ENCODE measurements at regions not wholly inside any gene's neighbourhood (a gene's known extent, or its start where the extent isn't known, plus 50 kb on each side); places are given as distances from the start of the nearest gene placed in this dataset.
A peak's percentile ranks its signal among the peaks of the same experiment; 100 is the strongest.
"Not testable (repeated sequence)": the region's sequence is repeated elsewhere in the genome, so short reads cannot be mapped to it uniquely, and the experiment has no call there.

- Histone ChIP-seq H2BK5ac (ENCODE audit: low read depth, low read length, poor library complexity) (no peak overlapping the region), H3K27ac (ENCODE audit: low read depth, low read length) (no peak overlapping the region), H3K4ac (ENCODE audit: low read depth, low read length) (no peak overlapping the region), H2AK5ac (ENCODE audit: low read length) (no peak overlapping the region), H3K79me1 (ENCODE audit: low read length) (no peaks in the 10 kb centered on the region), H3K18ac (ENCODE audit: low read length) (no peak overlapping the region), H3K36me3 (ENCODE audit: control insufficient read depth in 1 of 2, insufficient read depth in 2 of 2, low read length in 2 of 2) (no peaks in the 10 kb centered on the region), H3K9me3 (ENCODE audit: insufficient read depth, low read depth, low read length) (no peaks in the 10 kb centered on the region), H4K8ac (ENCODE audit: low read depth, low read length) (no peak overlapping the region), H2BK12ac (ENCODE audit: low read length) (no peak overlapping the region), H3K79me2 (ENCODE audit: control insufficient read depth, insufficient read depth, low read length, poor library complexity) (no peaks in the 10 kb centered on the region), H2AFZ (ENCODE audit: insufficient read depth, low read length, poor library complexity) (no peak overlapping the region), H3K9ac (ENCODE audit: low read length) (no peak overlapping the region), H2BK120ac (ENCODE audit: insufficient read depth, low read length, poor library complexity) (no peak overlapping the region), H3K27me3 (ENCODE audit: insufficient read depth, low read length) (no peaks in the 10 kb centered on the region), H3K4me3 (ENCODE audit: low read depth, low read length) (no peak overlapping the region), H3K23ac (ENCODE audit: low read length) (no peak overlapping the region), H3K4me1 (ENCODE audit: control insufficient read depth in 1 of 2, insufficient read depth in 2 of 2, low read length in 2 of 2) (no peaks in the 10 kb centered on the region), H3K14ac (ENCODE audit: low read length) (no peak overlapping the region), H4K91ac (ENCODE audit: low read depth, low read length) (no peak overlapping the region), H4K12ac (ENCODE audit: low read depth, low read length) (no peak overlapping the region), H3K4me2 (ENCODE audit: low read length) (no peak overlapping the region)
- no CpG with 5 or more reads among the region's 2 CpGs for WGBS (ENCODE audit: extremely low coverage, insufficient coverage, insufficient read length)
- no peak for DNase-seq
Measured at GRCh38 chrX:129347291-129347690, 176.0 kb downstream of the SMARCA1 start.

GRCh38 chrX:129346574-129346973 lies 176.7 kb downstream of the SMARCA1 start:
- Histone ChIP-seq H2AFZ (ENCODE audit: insufficient read depth, low read length, poor library complexity) (no peak overlapping the region), H2BK120ac (ENCODE audit: insufficient read depth, low read length, poor library complexity) (no peak overlapping the region), H4K8ac (ENCODE audit: low read depth, low read length) (no peak overlapping the region), H3K27me3 (ENCODE audit: insufficient read depth, low read length) (no peaks in the 10 kb centered on the region), H3K4me2 (ENCODE audit: low read length) (no peak overlapping the region), H3K36me3 (ENCODE audit: control insufficient read depth in 1 of 2, insufficient read depth in 2 of 2, low read length in 2 of 2) (no peaks in the 10 kb centered on the region), H3K27ac (ENCODE audit: low read depth, low read length) (no peak overlapping the region), H4K91ac (ENCODE audit: low read depth, low read length) (no peak overlapping the region), H4K12ac (ENCODE audit: low read depth, low read length) (no peak overlapping the region), H3K23ac (ENCODE audit: low read length) (no peak overlapping the region), H2AK5ac (ENCODE audit: low read length) (no peak overlapping the region), H3K79me1 (ENCODE audit: low read length) (no peaks in the 10 kb centered on the region), H3K9ac (ENCODE audit: low read length) (no peak overlapping the region), H3K18ac (ENCODE audit: low read length) (no peak overlapping the region), H3K14ac (ENCODE audit: low read length) (no peak overlapping the region), H3K4ac (ENCODE audit: low read depth, low read length) (no peak overlapping the region), H3K4me3 (ENCODE audit: low read depth, low read length) (no peak overlapping the region), H3K79me2 (ENCODE audit: control insufficient read depth, insufficient read depth, low read length, poor library complexity) (no peaks in the 10 kb centered on the region), H3K4me1 (ENCODE audit: control insufficient read depth in 1 of 2, insufficient read depth in 2 of 2, low read length in 2 of 2) (no peaks in the 10 kb centered on the region), H3K9me3 (ENCODE audit: insufficient read depth, low read depth, low read length) (no peaks in the 10 kb centered on the region), H2BK12ac (ENCODE audit: low read length) (no peak overlapping the region), H2BK5ac (ENCODE audit: low read depth, low read length, poor library complexity) (no peak overlapping the region)
- DNase-seq, result no peak
- no CpG with 5 or more reads among the region's 3 CpGs for WGBS (ENCODE audit: extremely low coverage, insufficient coverage, insufficient read length)

GRCh38 chrX:129337264-129337663 lies 186.0 kb downstream of the SMARCA1 start:
- H3K79me2 ChIP-seq (ENCODE audit: control insufficient read depth, insufficient read depth, low read length, poor library complexity); H3K18ac ChIP-seq (ENCODE audit: low read length); H3K23ac ChIP-seq (ENCODE audit: low read length); H3K36me3 ChIP-seq (ENCODE audit: control insufficient read depth in 1 of 2, insufficient read depth in 2 of 2, low read length in 2 of 2); H2AFZ ChIP-seq (ENCODE audit: insufficient read depth, low read length, poor library complexity); H3K4me1 ChIP-seq (ENCODE audit: control insufficient read depth in 1 of 2, insufficient read depth in 2 of 2, low read length in 2 of 2); H3K4ac ChIP-seq (ENCODE audit: low read depth, low read length); H3K9ac ChIP-seq (ENCODE audit: low read length); H3K79me1 ChIP-seq (ENCODE audit: low read length); H2BK5ac ChIP-seq (ENCODE audit: low read depth, low read length, poor library complexity); H2AK5ac ChIP-seq (ENCODE audit: low read length); H3K27me3 ChIP-seq (ENCODE audit: insufficient read depth, low read length); DNase-seq; H2BK120ac ChIP-seq (ENCODE audit: insufficient read depth, low read length, poor library complexity); H4K8ac ChIP-seq (ENCODE audit: low read depth, low read length); H4K91ac ChIP-seq (ENCODE audit: low read depth, low read length); H4K12ac ChIP-seq (ENCODE audit: low read depth, low read length); H3K27ac ChIP-seq (ENCODE audit: low read depth, low read length); H2BK12ac ChIP-seq (ENCODE audit: low read length); H3K14ac ChIP-seq (ENCODE audit: low read length); H3K9me3 ChIP-seq (ENCODE audit: insufficient read depth, low read depth, low read length): not testable (repeated sequence)
- WGBS (ENCODE audit: extremely low coverage, insufficient coverage, insufficient read length), result no CpG with 5 or more reads among the region's 16 CpGs
- Histone ChIP-seq H3K4me2 (ENCODE audit: low read length) (peak overlapping the region; percentile 51), H3K4me3 (ENCODE audit: low read depth, low read length) (peak overlapping the region; percentile 70)

GRCh38 chrX:129323115-129323514 lies 200.2 kb downstream of the SMARCA1 start:
- Histone ChIP-seq H3K14ac (ENCODE audit: low read length) (no peak overlapping the region), H3K79me2 (ENCODE audit: control insufficient read depth, insufficient read depth, low read length, poor library complexity) (no peaks in the 10 kb centered on the region), H3K4ac (ENCODE audit: low read depth, low read length) (no peak overlapping the region), H3K27me3 (ENCODE audit: insufficient read depth, low read length) (no peaks in the 10 kb centered on the region), H3K4me3 (ENCODE audit: low read depth, low read length) (no peak overlapping the region), H3K27ac (ENCODE audit: low read depth, low read length) (no peak overlapping the region), H2AFZ (ENCODE audit: insufficient read depth, low read length, poor library complexity) (no peak overlapping the region), H2BK5ac (ENCODE audit: low read depth, low read length, poor library complexity) (no peak overlapping the region), H3K4me1 (ENCODE audit: control insufficient read depth in 1 of 2, insufficient read depth in 2 of 2, low read length in 2 of 2) (no peaks in the 10 kb centered on the region), H3K9ac (ENCODE audit: low read length) (no peak overlapping the region), H3K79me1 (ENCODE audit: low read length) (no peaks in the 10 kb centered on the region), H3K36me3 (ENCODE audit: control insufficient read depth in 1 of 2, insufficient read depth in 2 of 2, low read length in 2 of 2) (no peaks in the 10 kb centered on the region), H3K23ac (ENCODE audit: low read length) (no peak overlapping the region), H4K12ac (ENCODE audit: low read depth, low read length) (no peak overlapping the region), H3K9me3 (ENCODE audit: insufficient read depth, low read depth, low read length) (no peaks in the 10 kb centered on the region), H3K18ac (ENCODE audit: low read length) (no peak overlapping the region), H4K91ac (ENCODE audit: low read depth, low read length) (no peak overlapping the region), H4K8ac (ENCODE audit: low read depth, low read length) (no peak overlapping the region), H2BK120ac (ENCODE audit: insufficient read depth, low read length, poor library complexity) (no peak overlapping the region), H2BK12ac (ENCODE audit: low read length) (no peak overlapping the region), H2AK5ac (ENCODE audit: low read length) (no peak overlapping the region), H3K4me2 (ENCODE audit: low read length) (no peak overlapping the region)
- DNase-seq, result no peak
- WGBS (ENCODE audit: extremely low coverage, insufficient coverage, insufficient read length), result no CpG with 5 or more reads among the region's 3 CpGs
